IMR-90 (cell line): ENCODE measurements at regions not wholly inside any gene's neighbourhood (a gene's known extent, or its start where the extent isn't known, plus 50 kb on each side); places are given as distances from the start of the nearest gene placed in this dataset.
"Not testable (repeated sequence)": the region's sequence is repeated elsewhere in the genome, so short reads cannot be mapped to it uniquely, and the experiment has no call there.

ENCODE experiments used
- ATAC-seq: fragments of 200-7000 bp; cut with Tn5 transposase; 2 replicates; pipeline ENCODE4 v1.9.1; 2020; ENCODE audit warnings: low read depth, mild to moderate bottlenecking, moderate library complexity
- BruUV-seq: library from RNA; stranded (reverse); fragments of 400-500 nt; replicated peaks from 2 replicates; lab custom pipeline; 2021; lab: Mats Ljungman, UMichigan
- CTCF ChIA-PET: fragments of 300-600 bp; formaldehyde crosslinking; extraction: SDS; loops from one replicate; lab custom pipeline; 2021; ENCODE audit warnings: antibody characterized with exemption; lab: Yijun Ruan, JAX
- POLR2A ChIA-PET: fragments of 300-600 bp; sonication (Branson Sonifier 250); formaldehyde crosslinking; loops from one replicate; lab custom pipeline; 2022; ENCODE audit warnings: antibody characterized with exemption; ENCODE audit not compliant: unreplicated experiment; lab: Charles Lee
- DNase-seq: peaks from one replicate; pipeline ENCODE4 v3.0.0; 2013
- H2AFZ ChIP-seq: replicated peaks from 2 replicates; pipeline ENCODE3; 2013; ENCODE audit warnings: low read length, mild to moderate bottlenecking; ENCODE audit not compliant: poor library complexity
- H2AK5ac ChIP-seq: 2 replicates; pipeline ENCODE4 v1.6.1; 2013; ENCODE audit warnings: low read depth, low read length, inconsistent platforms
- H2AK9ac ChIP-seq: replicated peaks from 2 replicates; pipeline ENCODE3; 2013; ENCODE audit warnings: mild to moderate bottlenecking, low read depth, low read length, moderate library complexity; ENCODE audit not compliant: poor library complexity
- H2BK120ac ChIP-seq: 2 replicates; pipeline ENCODE4 v1.6.1; 2013; ENCODE audit warnings: low read depth, low read length, inconsistent platforms
- H2BK15ac ChIP-seq: 3 replicates; pipeline ENCODE4 v1.6.1; 2013; ENCODE audit warnings: low read depth, low read length, inconsistent platforms
- H2BK20ac ChIP-seq: 2 replicates; pipeline ENCODE4 v1.6.1; 2013; ENCODE audit warnings: low read depth, mild to moderate bottlenecking, inconsistent platforms, low read length, moderate library complexity
- H2BK5ac ChIP-seq: 2 replicates; pipeline ENCODE4 v1.6.1; 2013; ENCODE audit warnings: mild to moderate bottlenecking, low read depth, low read length, inconsistent platforms; ENCODE audit not compliant: poor library complexity, severe bottlenecking
- H3K14ac ChIP-seq: replicated peaks from 2 replicates; pipeline ENCODE4 v1.6.1; 2013; ENCODE audit warnings: low read depth, low read length, inconsistent platforms
- H3K18ac ChIP-seq: 2 replicates; pipeline ENCODE4 v1.6.1; 2013; ENCODE audit warnings: low read depth, low read length, control low read depth
- H3K23ac ChIP-seq: 2 replicates; pipeline ENCODE4 v1.6.1; 2013; ENCODE audit warnings: low read depth, low read length, inconsistent platforms
- H3K27ac ChIP-seq: 2 replicates; pipeline ENCODE4 v1.5.1; 2013; ENCODE audit warnings: mild to moderate bottlenecking, control low read depth, low read length; ENCODE audit not compliant: insufficient read depth
- H3K27me3 ChIP-seq: 2 replicates; pipeline ENCODE4 v1.6.1; 2013; ENCODE audit warnings: low read length; ENCODE audit not compliant: control insufficient read depth, insufficient read depth
- H3K36me3 ChIP-seq: 2 replicates; pipeline ENCODE4 v1.6.1; 2013; ENCODE audit warnings: low read length, mixed read lengths; ENCODE audit not compliant: control insufficient read depth, insufficient read depth
- H3K4ac ChIP-seq: 2 replicates; pipeline ENCODE4 v1.6.1; 2013; ENCODE audit warnings: low read depth, low read length, inconsistent platforms
- H3K4me1 ChIP-seq: 2 replicates; pipeline ENCODE4 v1.6.1; 2013; ENCODE audit warnings: low read length, mixed read lengths; ENCODE audit not compliant: control insufficient read depth, insufficient read depth
- H3K4me2 ChIP-seq: 2 replicates; pipeline ENCODE4 v1.6.1; 2013; ENCODE audit warnings: low read depth, mild to moderate bottlenecking, control low read depth, low read length, moderate library complexity
- H3K4me3 ChIP-seq: 2 replicates; pipeline ENCODE4 v1.5.1; 2013; ENCODE audit warnings: low read depth, mild to moderate bottlenecking, control low read depth, low read length, moderate library complexity; ENCODE audit not compliant: insufficient read depth
- H3K56ac ChIP-seq: 2 replicates; pipeline ENCODE4 v1.6.1; 2013; ENCODE audit warnings: low read length, inconsistent platforms; ENCODE audit not compliant: insufficient read depth; ENCODE audit errors: extremely low read depth
- H3K79me1 ChIP-seq, 2 experiments: 2 replicates each; pipeline ENCODE4 v1.6.1; 2013; ENCODE audit warnings: low read length in 2 of 2, inconsistent platforms in 1 of 2, low read depth in 1 of 2
- H3K9ac ChIP-seq: 2 replicates; pipeline ENCODE4 v1.6.1; 2013; ENCODE audit warnings: low read depth, low read length, control low read depth
- H3K9me1 ChIP-seq: 2 replicates; pipeline ENCODE4 v1.6.1; 2013; ENCODE audit warnings: low read length, inconsistent platforms; ENCODE audit not compliant: insufficient read depth
- H3K9me3 ChIP-seq: 2 replicates; pipeline ENCODE4 v1.6.1; 2013; ENCODE audit warnings: low read length; ENCODE audit not compliant: control insufficient read depth, insufficient read depth
- H4K20me1 ChIP-seq: 2 replicates; pipeline ENCODE4 v1.6.1; 2013; ENCODE audit warnings: low read length, inconsistent platforms; ENCODE audit not compliant: insufficient read depth
- H4K5ac ChIP-seq: 2 replicates; pipeline ENCODE4 v1.6.1; 2013; ENCODE audit warnings: mild to moderate bottlenecking, low read depth, low read length, control low read depth
- H4K8ac ChIP-seq, 2 experiments: 2 replicates each; pipeline ENCODE4 v1.6.1; 2013; ENCODE audit warnings: low read depth in 2 of 2, low read length in 2 of 2, control low read depth in 1 of 2, inconsistent platforms in 1 of 2
- H4K91ac ChIP-seq: 2 replicates; pipeline ENCODE4 v1.6.1; 2013; ENCODE audit warnings: low read depth, low read length, inconsistent platforms; ENCODE audit not compliant: insufficient read depth
- WGBS, 2 experiments: methylation state at CpG; one replicate each; pipeline versions ENCODE4 v1.1.5 to v1.1.7; 2013; ENCODE audit warnings: missing lambda C conversion rate in 2 of 2; ENCODE audit not compliant: insufficient read length in 1 of 2; ENCODE audit errors: extremely low coverage in 2 of 2; 5-methylcytosine and 5-hydroxymethylcytosine counted together
- dilution Hi-C: fragments of 300-500 bp; cut with HindIII; formaldehyde crosslinking; loops from one replicate; pipeline ENCODE4 v1.14.3; 2018; ENCODE audit warnings: low sequenced_read_pairs; ENCODE audit not compliant: unreplicated experiment
- in situ Hi-C: fragments of 300-500 bp; cut with MboI; formaldehyde crosslinking; loops from 3 replicates; pipeline ENCODE4 v1.14.3; 2019; ENCODE audit warnings: low sequenced_read_pairs, inconsistent platforms, mixed read lengths
- intact Hi-C: fragments of 100-400 bp; cut with micrococcal nuclease; formaldehyde crosslinking; loops from 2 replicates; pipeline ENCODE4 v1.10.0; 2022

DNA sequence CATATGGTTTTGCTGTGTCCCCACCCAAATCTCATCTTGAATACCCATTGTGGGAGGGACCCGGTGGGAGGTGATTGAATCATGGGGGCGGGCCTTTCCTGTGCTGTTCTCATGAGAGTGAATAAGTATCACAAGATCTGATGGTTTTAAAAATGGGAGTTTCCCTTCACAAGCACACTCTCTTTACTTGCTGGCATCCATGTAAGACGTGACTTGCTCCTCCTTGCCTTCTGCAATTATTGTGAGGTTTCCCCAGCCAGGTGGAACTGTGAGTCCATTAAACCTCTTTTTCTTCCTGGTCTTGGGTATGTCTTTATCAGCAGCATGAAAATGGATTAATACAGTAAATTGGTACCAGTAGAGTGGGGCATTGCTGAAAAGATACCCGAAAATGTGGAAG, 627.8 kb downstream of the RFPL4B start:
- ATAC-seq, CTCF ChIA-PET, H3K4me1 ChIP-seq, H3K4me3 ChIP-seq, H4K91ac ChIP-seq, H2AFZ ChIP-seq, dilution Hi-C loops, H3K79me1 ChIP-seq, H3K18ac ChIP-seq, H3K23ac ChIP-seq, H3K14ac ChIP-seq, H3K27ac ChIP-seq, H2AK5ac ChIP-seq, H4K5ac ChIP-seq, H3K56ac ChIP-seq, BruUV-seq, H4K20me1 ChIP-seq, H3K36me3 ChIP-seq, H2BK5ac ChIP-seq, H2BK20ac ChIP-seq, in situ Hi-C loops, H2BK120ac ChIP-seq, DNase-seq, H3K4me2 ChIP-seq, H3K4ac ChIP-seq, H3K9me3 ChIP-seq, H2BK15ac ChIP-seq, intact Hi-C loops, H3K27me3 ChIP-seq, H2AK9ac ChIP-seq, POLR2A ChIA-PET, H3K9me1 ChIP-seq, H3K9ac ChIP-seq, H4K8ac ChIP-seq: not testable (repeated sequence)
- no CpG with 5 or more reads among the region's 4 CpGs for WGBS, 2 experiments

DNA sequence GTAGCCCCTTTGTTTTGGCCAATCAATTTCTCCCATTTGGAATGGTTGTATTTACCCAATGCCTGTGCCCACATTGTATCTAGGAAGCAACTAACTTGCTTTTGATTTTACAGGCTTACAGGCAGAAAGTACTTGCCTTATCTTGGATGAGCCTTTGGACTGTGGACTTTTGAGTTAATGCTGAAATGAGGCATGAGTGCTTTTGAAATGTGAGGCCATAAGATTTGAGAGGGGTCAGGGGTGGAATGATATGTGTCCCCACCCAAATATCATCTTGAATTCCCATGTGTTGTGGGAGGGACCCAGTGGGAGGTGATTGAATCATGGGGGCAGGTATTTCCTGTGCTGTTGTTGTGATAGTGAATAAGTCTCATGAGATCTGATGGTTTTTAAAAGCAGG, 629.4 kb downstream of the RFPL4B start:
- H2AK5ac ChIP-seq, H2BK5ac ChIP-seq, BruUV-seq, H3K4me3 ChIP-seq, H3K9me3 ChIP-seq, H3K4ac ChIP-seq, H3K14ac ChIP-seq, H3K23ac ChIP-seq, H4K5ac ChIP-seq, in situ Hi-C loops, CTCF ChIA-PET, H2BK20ac ChIP-seq, H3K9ac ChIP-seq, dilution Hi-C loops, H3K79me1 ChIP-seq, POLR2A ChIA-PET, H2BK120ac ChIP-seq, H2BK15ac ChIP-seq, H4K20me1 ChIP-seq, H2AFZ ChIP-seq, DNase-seq, H3K27ac ChIP-seq, H3K4me2 ChIP-seq, H4K8ac ChIP-seq, intact Hi-C loops, H3K18ac ChIP-seq, H2AK9ac ChIP-seq, H4K91ac ChIP-seq, ATAC-seq, H3K27me3 ChIP-seq, H3K9me1 ChIP-seq, H3K36me3 ChIP-seq, H3K56ac ChIP-seq, H3K4me1 ChIP-seq: not testable (repeated sequence)
